Keratinocyte (primary cell): ENCODE measurements at regions not wholly inside any gene's neighbourhood (a gene's known extent, or its start where the extent isn't known, plus 50 kb on each side); places are given as distances from the start of the nearest gene placed in this dataset.
A peak's percentile ranks its signal among the peaks of the same experiment; 100 is the strongest.

Experiments used
- DNase-seq: peaks from one replicate; pipeline ENCODE4 v3.0.0-alpha.2; 2011; ENCODE audit warnings: low read depth, missing footprints, low spot score
- FAIRE-seq: peaks from 2 replicates; lab custom pipeline; 2011; peaks lifted over from hg19 to GRCh38; lab: Jason Lieb, UNC
- H2AFZ ChIP-seq: 2 replicates; pipeline ENCODE4 v1.6.0; 2012; ENCODE audit warnings: low read length, control low read depth, inconsistent platforms; ENCODE audit not compliant: control insufficient read depth
- H3K27ac ChIP-seq: 2 replicates; pipeline ENCODE4 v1.5.1; 2011; ENCODE audit warnings: low read length; ENCODE audit not compliant: control insufficient read depth, insufficient read depth
- H3K27me3 ChIP-seq: 3 replicates; pipeline ENCODE4 v1.6.0; 2011; ENCODE audit warnings: low read length; ENCODE audit not compliant: control insufficient read depth, insufficient read depth; ENCODE audit errors: extremely low read depth
- H3K36me3 ChIP-seq, 2 experiments: 2 replicates in 1 of 2; 3 replicates in 1 of 2; pipeline ENCODE4 v1.5.1; 2011; ENCODE audit warnings: low read length in 2 of 2, mild to moderate bottlenecking in 1 of 2; ENCODE audit not compliant: control insufficient read depth in 2 of 2, insufficient read depth in 2 of 2; ENCODE audit errors: extremely low read depth in 1 of 2
- H3K4me1 ChIP-seq: 3 replicates; pipeline ENCODE4 v1.5.1; 2011; ENCODE audit warnings: low read length; ENCODE audit not compliant: control insufficient read depth, insufficient read depth; ENCODE audit errors: extremely low read depth
- H3K4me2 ChIP-seq: 3 replicates; pipeline ENCODE4 v1.6.0; 2011; ENCODE audit warnings: low read depth, low read length; ENCODE audit not compliant: control insufficient read depth, insufficient read depth; ENCODE audit errors: extremely low read depth
- H3K4me3 ChIP-seq, 3 experiments: fragments of 200-600 bp in 1 of 3; sonication (generic) in 1 of 3; 2 replicates in 2 of 3; 3 replicates in 1 of 3; pipeline ENCODE4 v1.5.1; 2011 to 2016; ENCODE audit warnings: low read length in 3 of 3, mild to moderate bottlenecking in 3 of 3, control low read depth in 2 of 3, inconsistent platforms in 1 of 3, low read depth in 1 of 3, mixed read lengths in 1 of 3, mixed run types in 1 of 3, moderate library complexity in 1 of 3; ENCODE audit not compliant: control insufficient read depth in 2 of 3, insufficient read depth in 2 of 3; ENCODE audit errors: extremely low read depth in 1 of 3
- H3K79me2 ChIP-seq: 2 replicates; pipeline ENCODE4 v1.6.0; 2012; ENCODE audit warnings: low read length; ENCODE audit not compliant: control insufficient read depth, insufficient read depth
- H3K9ac ChIP-seq: 3 replicates; pipeline ENCODE4 v1.6.0; 2011; ENCODE audit warnings: low read length; ENCODE audit not compliant: control insufficient read depth, insufficient read depth; ENCODE audit errors: extremely low read depth
- H3K9me1 ChIP-seq: 3 replicates; pipeline ENCODE4 v1.6.0; 2011; ENCODE audit warnings: low read length; ENCODE audit not compliant: control insufficient read depth, insufficient read depth; ENCODE audit errors: extremely low read depth
- H3K9me3 ChIP-seq: 2 replicates; pipeline ENCODE4 v1.5.1; 2012; ENCODE audit warnings: low read depth, low read length; ENCODE audit not compliant: control insufficient read depth
- H4K20me1 ChIP-seq: 3 replicates; pipeline ENCODE4 v1.6.0; 2011; ENCODE audit warnings: low read length; ENCODE audit not compliant: control insufficient read depth, insufficient read depth; ENCODE audit errors: extremely low read depth
- CTCF ChIP-seq, 3 experiments: IDR thresholded peaks in 1 of 3; conservative IDR thresholded peaks in 1 of 3; optimal IDR thresholded peaks in 1 of 3; 2 replicates in 2 of 3; 3 replicates in 1 of 3; pipeline versions ENCODE3 to v1.5.1; 2011; ENCODE audit warnings: low read length in 3 of 3, mild to moderate bottlenecking in 3 of 3, moderate library complexity in 2 of 3, control low read depth in 1 of 3, inconsistent platforms in 1 of 3; ENCODE audit not compliant: insufficient read depth in 2 of 3; ENCODE audit errors: extremely low read depth in 1 of 3
- EZH2 ChIP-seq: IDR thresholded peaks from one replicate; pipeline ENCODE4 v1.6.1; 2012; ENCODE audit warnings: inconsistent platforms, mild to moderate bottlenecking, low read length, moderate library complexity
- dilution Hi-C: fragments of 300-500 bp; cut with MboI; formaldehyde crosslinking; loops from one replicate; pipeline ENCODE4 v1.7.0; 2020; ENCODE audit warnings: low sequenced_read_pairs; ENCODE audit not compliant: extremely low pct_ligation_motif_present

GRCh38 chr1:187655104-187655503 lies 826.4 kb downstream of the PLA2G4A start:
- Histone ChIP-seq H3K27me3 (no peaks in the 10 kb centered on the region), H4K20me1 (no peaks in the 10 kb centered on the region), H3K9me1 (no peaks in the 10 kb centered on the region), H3K4me2 (peak overlapping the region; percentile 16), H3K4me1 (peaks cover 7% of the 10 kb centered on the region), H3K4me3 (peak overlapping the region in 1 of 3 experiments; percentile 25), H2AFZ (no peak overlapping the region), H3K9ac (no peak overlapping the region), H3K9me3 (no peaks in the 10 kb centered on the region), H3K27ac (no peak overlapping the region), H3K79me2 (no peaks in the 10 kb centered on the region), H3K36me3 (no peaks in the 10 kb centered on the region)
- dilution Hi-C loops, result no loop called here
- DNase-seq, result peak; percentile 15
- FAIRE-seq, result no peak
- TF ChIP-seq CTCF (optimal IDR thresholded peaks at IDR 0.05 in 1 of 3, IDR thresholded peaks at IDR 0.05 in 1 of 3, conservative IDR thresholded peaks at IDR 0.05 in 1 of 3; ENCODE audit: extremely low read depth in 1 of 3, insufficient read depth in 2 of 3, low read length in 3 of 3), result no peak
- no peak for TF ChIP-seq EZH2

- no peak overlapping the region for H3K27ac ChIP-seq
- no peak for FAIRE-seq
- no peaks in the 10 kb centered on the region for H3K9me3 ChIP-seq
- H3K9me1 ChIP-seq, result no peaks in the 10 kb centered on the region
- no peak for DNase-seq
- H4K20me1 ChIP-seq, result no peaks in the 10 kb centered on the region
- no peak overlapping the region for H3K4me2 ChIP-seq
- dilution Hi-C loops, result no loop called here
- no peaks in the 10 kb centered on the region for H3K4me1 ChIP-seq
- no peaks in the 10 kb centered on the region for H3K27me3 ChIP-seq
- H3K36me3 ChIP-seq, result no peaks in the 10 kb centered on the region
- no peak overlapping the region for H2AFZ ChIP-seq
- no peaks in the 10 kb centered on the region for H3K79me2 ChIP-seq
- no peak for TF ChIP-seq CTCF (optimal IDR thresholded peaks at IDR 0.05 in 1 of 3, IDR thresholded peaks at IDR 0.05 in 1 of 3, conservative IDR thresholded peaks at IDR 0.05 in 1 of 3; ENCODE audit: extremely low read depth in 1 of 3, insufficient read depth in 2 of 3, low read length in 3 of 3)
- no peak for TF ChIP-seq EZH2
- no peak overlapping the region for H3K9ac ChIP-seq
- no peak overlapping the region for H3K4me3 ChIP-seq
Observed at GRCh38 chr1:187665483-187665882, 836.7 kb downstream of the PLA2G4A start.
